ENCODE measurements at regions not wholly inside any gene's neighbourhood (a gene's known extent, or its start where the extent isn't known, plus 50 kb on each side); places are given as distances from the start of the nearest gene placed in this dataset.

DNA sequence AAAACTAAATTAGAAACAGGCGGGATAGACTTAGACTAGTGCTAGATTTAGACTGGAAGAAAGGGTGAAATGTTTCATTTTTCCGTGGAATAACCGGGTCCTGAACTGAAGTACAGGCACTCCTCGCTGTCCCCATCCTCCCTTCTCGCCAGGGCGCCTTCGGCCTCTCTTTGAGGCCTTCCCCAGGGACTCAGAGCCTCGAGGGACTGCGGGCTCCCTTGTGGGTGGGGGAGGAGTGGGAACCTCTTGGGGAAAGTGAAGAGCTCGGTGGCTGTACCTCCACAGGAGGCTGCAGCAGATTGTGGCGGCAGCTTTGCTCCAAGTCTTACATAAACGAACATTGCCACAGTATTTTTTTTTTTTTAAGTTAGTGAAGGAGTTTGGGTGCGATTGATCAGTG is 1988.8 kb upstream of the FLRT2 start:
- ChIA-PET CTCF (interaction anchor here (0.7 kb wide), 1 partner anchor 95 kb away, joined by 3 read pairs; no protein-coding TSS in a partner anchor), POLR2A (interaction anchor here (0.7 kb wide), 1 partner anchor 22 kb away, joined by 3 read pairs; no protein-coding TSS in a partner anchor)
- no TSS peak for BruUV-seq (replicated peaks)
- H3K9me3 Mint-ChIP-seq (ENCODE audit: unreplicated experiment), result no peaks in the 10 kb centered on the region
- H3K4me1 Mint-ChIP-seq (ENCODE audit: insufficient read depth, unreplicated experiment), result no peaks in the 10 kb centered on the region
- H3K27ac Mint-ChIP-seq (ENCODE audit: low read depth, unreplicated experiment), result no peak overlapping the region
- no peak overlapping the region for H3K4me3 Mint-ChIP-seq (ENCODE audit: unreplicated experiment)
- H3K36me3 Mint-ChIP-seq (ENCODE audit: insufficient read depth, unreplicated experiment), result no peaks in the 10 kb centered on the region
- TF ChIP-seq, protein P1, sequence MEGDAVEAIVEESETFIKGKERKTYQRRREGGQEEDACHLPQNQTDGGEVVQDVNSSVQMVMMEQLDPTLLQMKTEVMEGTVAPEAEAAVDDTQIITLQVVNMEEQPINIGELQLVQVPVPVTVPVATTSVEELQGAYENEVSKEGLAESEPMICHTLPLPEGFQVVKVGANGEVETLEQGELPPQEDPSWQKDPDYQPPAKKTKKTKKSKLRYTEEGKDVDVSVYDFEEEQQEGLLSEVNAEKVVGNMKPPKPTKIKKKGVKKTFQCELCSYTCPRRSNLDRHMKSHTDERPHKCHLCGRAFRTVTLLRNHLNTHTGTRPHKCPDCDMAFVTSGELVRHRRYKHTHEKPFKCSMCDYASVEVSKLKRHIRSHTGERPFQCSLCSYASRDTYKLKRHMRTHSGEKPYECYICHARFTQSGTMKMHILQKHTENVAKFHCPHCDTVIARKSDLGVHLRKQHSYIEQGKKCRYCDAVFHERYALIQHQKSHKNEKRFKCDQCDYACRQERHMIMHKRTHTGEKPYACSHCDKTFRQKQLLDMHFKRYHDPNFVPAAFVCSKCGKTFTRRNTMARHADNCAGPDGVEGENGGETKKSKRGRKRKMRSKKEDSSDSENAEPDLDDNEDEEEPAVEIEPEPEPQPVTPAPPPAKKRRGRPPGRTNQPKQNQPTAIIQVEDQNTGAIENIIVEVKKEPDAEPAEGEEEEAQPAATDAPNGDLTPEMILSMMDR (IDR thresholded peaks at IDR 0.05; ENCODE audit: unreplicated experiment), result no peak
- no peaks in the 10 kb centered on the region for H3K27me3 Mint-ChIP-seq (ENCODE audit: insufficient read depth, unreplicated experiment)
- no peak for DNase-seq (ENCODE audit: unreplicated experiment)
- intact Hi-C loops (cut with micrococcal nuclease), result no loop called here

- POLR2A ChIA-PET, result interaction anchor here (0.6 to 0.7 kb wide), 2 partner anchors 10 to 496 kb away, joined by 3 to 5 read pairs; no protein-coding TSS in a partner anchor
- DNase-seq (ENCODE audit: unreplicated experiment), result peak; percentile 19
- intact Hi-C loops (cut with micrococcal nuclease), result no loop called here
- Mint-ChIP-seq H3K9me3 (ENCODE audit: unreplicated experiment) (no peaks in the 10 kb centered on the region), H3K27me3 (ENCODE audit: insufficient read depth, unreplicated experiment) (no peaks in the 10 kb centered on the region), H3K4me3 (ENCODE audit: unreplicated experiment) (no peak overlapping the region), H3K27ac (ENCODE audit: low read depth, unreplicated experiment) (no peak overlapping the region), H3K4me1 (ENCODE audit: insufficient read depth, unreplicated experiment) (peaks cover 16% of the 10 kb centered on the region), H3K36me3 (ENCODE audit: insufficient read depth, unreplicated experiment) (no peaks in the 10 kb centered on the region)
- no TSS peak for BruUV-seq (replicated peaks)
- CTCF ChIA-PET, result no interaction called here
- TF ChIP-seq, protein P1 (IDR thresholded peaks at IDR 0.05; ENCODE audit: unreplicated experiment), result no peak
Observed at GRCh38 chr14:83548061-83548839, 1981.7 kb upstream of the FLRT2 start.

- H3K36me3 Mint-ChIP-seq (ENCODE audit: insufficient read depth, unreplicated experiment), result no peaks in the 10 kb centered on the region
- TF ChIP-seq, protein P1 (IDR thresholded peaks at IDR 0.05; ENCODE audit: unreplicated experiment), result no peak
- no peak for DNase-seq (ENCODE audit: unreplicated experiment)
- POLR2A ChIA-PET, result interaction anchor here (1.3 kb wide), 1 partner anchor 24 kb away, joined by 3 read pairs; no protein-coding TSS in a partner anchor
- H3K9me3 Mint-ChIP-seq (ENCODE audit: unreplicated experiment), result no peaks in the 10 kb centered on the region
- no peaks in the 10 kb centered on the region for H3K27me3 Mint-ChIP-seq (ENCODE audit: insufficient read depth, unreplicated experiment)
- intact Hi-C loops (cut with micrococcal nuclease), result no loop called here
- no peak overlapping the region for H3K27ac Mint-ChIP-seq (ENCODE audit: low read depth, unreplicated experiment)
- CTCF ChIA-PET, result interaction anchor here (0.6 kb wide), 1 partner anchor 50 kb away, joined by 3 read pairs; no protein-coding TSS in a partner anchor
- no TSS peak for BruUV-seq (replicated peaks)
- H3K4me1 Mint-ChIP-seq (ENCODE audit: insufficient read depth, unreplicated experiment), result no peaks in the 10 kb centered on the region
- no peak overlapping the region for H3K4me3 Mint-ChIP-seq (ENCODE audit: unreplicated experiment)
Observed at GRCh38 chr14:83556065-83556464, 1973.9 kb upstream of the FLRT2 start.

- Mint-ChIP-seq H3K4me1 (ENCODE audit: insufficient read depth, unreplicated experiment) (no peaks in the 10 kb centered on the region), H3K4me3 (ENCODE audit: unreplicated experiment) (no peak overlapping the region), H3K9me3 (ENCODE audit: unreplicated experiment) (no peaks in the 10 kb centered on the region), H3K36me3 (ENCODE audit: insufficient read depth, unreplicated experiment) (no peaks in the 10 kb centered on the region), H3K27ac (ENCODE audit: low read depth, unreplicated experiment) (no peak overlapping the region), H3K27me3 (ENCODE audit: insufficient read depth, unreplicated experiment) (no peaks in the 10 kb centered on the region)
- CTCF ChIA-PET, result interaction anchor here (0.6 kb wide), 1 partner anchor 386 kb away, joined by 3 read pairs; no protein-coding TSS in a partner anchor
- intact Hi-C loops (cut with micrococcal nuclease), result no loop called here
- POLR2A ChIA-PET, result interaction anchor here (1.3 kb wide), 1 partner anchor 23 kb away, joined by 3 read pairs; no protein-coding TSS in a partner anchor
- TF ChIP-seq, protein P1 (IDR thresholded peaks at IDR 0.05; ENCODE audit: unreplicated experiment), result no peak
- DNase-seq (ENCODE audit: unreplicated experiment), result peak; percentile 58
- no TSS peak for BruUV-seq (replicated peaks)
Observed at GRCh38 chr14:83556746-83557453, 1973.0 kb upstream of the FLRT2 start.
